Natural killer cell treated with Interleukin-12 subunit alpha and Interleukin-12 subunit beta and Interleukin-15 and Interleukin-18, amount 100 ng/mL, for 72 hours (primary cell): ENCODE measurements at regions not wholly inside any gene's neighbourhood (a gene's known extent, or its start where the extent isn't known, plus 50 kb on each side); places are given as distances from the start of the nearest gene placed in this dataset.

Experiments
- ATAC-seq, 2 donors: fragments of 150-1000 bp; cut with Tn5 transposase in 1 of 2; sonication (Bioruptor Pico), chemical (Tn5 transposase) in 1 of 2; 2 replicates each; pipeline ENCODE4 v1.10.0; 2021
- DNase-seq: peaks from one replicate; pipeline ENCODE4 v3.0.0; 2022; ENCODE audit warnings: low spot score
- H3K27ac Mint-ChIP-seq, 2 donors: 1 replicate in 1 of 2; 2 replicates in 1 of 2; pipeline ENCODE4 v1.8.0; 2022; ENCODE audit warnings: mixed read lengths in 2 of 2, mild to moderate bottlenecking in 1 of 2, moderate library complexity in 1 of 2
- H3K27me3 Mint-ChIP-seq, 2 donors: 1 replicate in 1 of 2; 2 replicates in 1 of 2; pipeline ENCODE4 v1.8.0; 2022; ENCODE audit warnings: mixed read lengths in 2 of 2
- H3K36me3 Mint-ChIP-seq: one replicate; pipeline ENCODE4 v1.8.0; 2022; ENCODE audit warnings: mixed read lengths
- H3K4me1 Mint-ChIP-seq, 2 donors: 1 replicate in 1 of 2; 2 replicates in 1 of 2; pipeline ENCODE4 v1.8.0; 2022; ENCODE audit warnings: low read depth in 2 of 2, mixed read lengths in 2 of 2, mild to moderate bottlenecking in 1 of 2
- H3K4me3 Mint-ChIP-seq: one replicate; pipeline ENCODE4 v1.8.0; 2022; ENCODE audit warnings: mixed read lengths
- H3K9me3 Mint-ChIP-seq: 2 replicates; pipeline ENCODE4 v1.8.0; 2022; ENCODE audit warnings: mixed read lengths

DNA sequence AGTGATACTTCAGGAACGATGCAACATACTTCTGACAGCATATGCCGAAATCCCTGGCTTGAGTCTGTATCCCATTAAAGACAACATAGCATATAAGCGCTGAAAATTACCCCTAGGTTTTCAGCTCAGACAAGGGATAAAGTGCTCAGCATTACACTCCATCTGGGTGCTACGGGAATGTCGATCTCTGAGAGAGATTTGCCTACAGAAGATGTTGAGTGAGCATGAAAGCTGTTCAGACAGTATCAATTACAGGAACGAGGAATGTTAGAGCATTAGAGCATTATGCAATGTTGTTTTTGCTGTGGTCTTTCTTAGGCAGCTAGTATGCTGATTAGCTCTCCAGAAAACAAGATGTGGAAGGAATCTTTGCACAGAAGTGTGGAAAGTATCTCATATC, 484.5 kb downstream of the LIG4 start:
- ATAC-seq: no peak
- H3K9me3 Mint-ChIP-seq: no peaks in the 10 kb centered on the region
- no peak for DNase-seq
- no peaks in the 10 kb centered on the region for H3K4me1 Mint-ChIP-seq
- no peaks in the 10 kb centered on the region for H3K27me3 Mint-ChIP-seq
- no peak overlapping the region for H3K27ac Mint-ChIP-seq
- no peak overlapping the region for H3K4me3 Mint-ChIP-seq
- no peaks in the 10 kb centered on the region for H3K36me3 Mint-ChIP-seq

DNA sequence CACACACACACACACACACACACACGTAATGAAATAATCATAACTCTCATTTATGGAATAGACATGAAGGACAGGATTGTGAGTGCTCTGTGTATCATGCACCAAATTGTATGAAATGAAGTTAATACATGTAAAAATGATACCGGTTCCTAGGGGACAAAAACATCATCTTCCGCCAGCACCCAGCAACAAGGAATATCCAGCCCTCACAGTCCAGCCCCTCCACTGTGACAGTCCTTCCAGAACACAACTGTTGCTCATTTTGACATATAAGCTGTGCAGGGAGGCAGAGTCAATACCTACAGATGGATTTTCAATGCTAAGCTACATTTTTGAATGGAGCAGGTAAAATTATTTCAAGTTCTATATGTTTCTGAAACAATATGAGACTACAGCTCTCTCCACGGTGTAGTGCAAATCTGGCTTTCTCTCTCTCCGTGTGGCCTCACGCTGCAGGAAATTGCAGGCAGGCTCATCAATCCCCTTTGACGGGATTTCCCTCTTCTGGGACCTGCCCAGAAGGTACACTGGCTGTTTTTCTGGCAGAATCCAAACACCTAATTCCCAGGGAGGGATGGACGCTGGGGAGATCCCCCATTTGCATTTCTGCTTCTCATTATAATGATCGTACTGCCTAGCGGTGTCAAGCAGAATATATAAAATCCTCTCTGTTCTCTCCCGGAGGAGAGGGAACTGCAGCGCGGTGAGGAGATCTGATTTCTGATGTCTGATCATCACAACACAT, 494.0 kb downstream of the LIG4 start:
- Mint-ChIP-seq H3K9me3 (peaks cover 19% of the 10 kb centered on the region), H3K27ac (no peak overlapping the region)
- no peak for ATAC-seq

DNA sequence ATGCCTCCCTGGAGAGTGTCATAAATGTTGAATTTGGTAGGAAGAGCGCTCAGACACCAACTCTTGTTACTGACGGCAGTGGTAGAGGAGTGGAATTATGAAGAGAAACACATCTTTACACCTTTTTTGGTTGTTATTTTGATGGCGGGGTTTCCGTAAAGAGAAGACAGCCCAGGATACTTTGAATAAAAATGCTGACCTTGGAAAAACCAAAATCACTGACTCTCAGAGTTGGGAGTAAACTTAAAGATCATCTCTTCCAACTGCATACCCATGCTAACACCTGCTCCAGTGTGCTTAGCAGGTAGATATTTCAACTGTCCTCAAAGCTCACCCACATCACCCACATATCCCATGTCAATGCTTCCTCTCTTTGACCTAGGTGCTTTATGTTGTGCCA, 498.6 kb downstream of the LIG4 start:
- no peaks in the 10 kb centered on the region for H3K36me3 Mint-ChIP-seq
- no peak for ATAC-seq
- no peak overlapping the region for H3K27ac Mint-ChIP-seq
- no peak overlapping the region for H3K4me3 Mint-ChIP-seq
- H3K27me3 Mint-ChIP-seq: no peaks in the 10 kb centered on the region
- peaks cover 18% of the 10 kb centered on the region for H3K9me3 Mint-ChIP-seq
- no peak for DNase-seq
- H3K4me1 Mint-ChIP-seq: no peaks in the 10 kb centered on the region

More for the DNA sequence above, 494.0 kb downstream of the LIG4 start:
- no peak overlapping the region for H3K4me3 Mint-ChIP-seq
- H3K4me1 Mint-ChIP-seq: no peaks in the 10 kb centered on the region
- H3K27me3 Mint-ChIP-seq: no peaks in the 10 kb centered on the region
- DNase-seq: no peak
- H3K36me3 Mint-ChIP-seq: no peaks in the 10 kb centered on the region

- Mint-ChIP-seq H3K9me3 (peaks cover 18% of the 10 kb centered on the region), H3K4me3 (no peak overlapping the region), H3K27me3 (no peaks in the 10 kb centered on the region), H3K4me1 (no peaks in the 10 kb centered on the region), H3K36me3 (no peaks in the 10 kb centered on the region), H3K27ac (no peak overlapping the region)
- ATAC-seq: no peak
- no peak for DNase-seq
Observed at GRCh38 chr13:107716241-107716640, 499.1 kb downstream of the LIG4 start.

DNA sequence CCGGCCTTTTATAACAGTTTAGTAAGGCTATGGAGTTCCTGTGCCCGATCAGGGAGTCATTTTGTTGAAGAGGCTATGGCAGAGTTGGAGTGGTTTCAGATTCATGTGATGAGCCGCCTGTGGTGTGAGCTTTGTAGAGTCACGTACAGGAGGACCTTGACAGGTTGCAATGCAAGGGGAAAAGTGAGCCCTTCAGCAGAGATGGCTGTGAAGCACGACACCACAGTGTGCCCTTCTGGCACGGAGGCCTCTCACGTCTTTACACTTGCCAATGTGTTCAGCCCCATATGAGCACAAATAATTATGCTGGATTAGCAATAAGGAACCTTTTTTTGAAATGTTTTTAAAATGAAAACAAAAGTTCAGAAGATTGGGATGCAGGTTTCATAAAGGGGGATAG, 499.8 kb downstream of the LIG4 start:
- no peaks in the 10 kb centered on the region for H3K4me1 Mint-ChIP-seq
- H3K27me3 Mint-ChIP-seq: no peaks in the 10 kb centered on the region
- no peak overlapping the region for H3K27ac Mint-ChIP-seq
- ATAC-seq (no peak), DNase-seq (no peak)
- H3K9me3 Mint-ChIP-seq: peaks cover 18% of the 10 kb centered on the region
- H3K36me3 Mint-ChIP-seq: no peaks in the 10 kb centered on the region
- no peak overlapping the region for H3K4me3 Mint-ChIP-seq

DNA sequence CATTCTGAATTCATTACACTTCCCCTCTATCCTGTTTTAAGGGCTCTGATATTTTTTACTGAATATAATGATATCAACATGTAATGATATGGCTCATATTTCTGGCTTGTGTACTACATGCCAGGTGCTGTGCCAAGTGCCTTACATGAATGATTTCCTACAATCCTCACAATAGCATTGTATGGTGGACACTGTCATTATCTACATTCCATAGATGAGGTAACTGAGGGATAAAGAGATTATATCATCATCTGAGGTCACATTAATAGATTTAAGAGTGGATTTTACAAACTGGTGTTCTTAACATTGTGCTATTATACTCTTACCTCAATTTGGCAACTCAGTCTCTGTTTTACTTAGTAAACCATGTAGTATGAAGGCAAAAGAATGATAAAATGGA, 502.0 kb downstream of the LIG4 start:
- no peak overlapping the region for H3K27ac Mint-ChIP-seq
- no peaks in the 10 kb centered on the region for H3K4me1 Mint-ChIP-seq
- DNase-seq (no peak), ATAC-seq (no peak)
- H3K36me3 Mint-ChIP-seq: no peaks in the 10 kb centered on the region
- no peaks in the 10 kb centered on the region for H3K27me3 Mint-ChIP-seq
- H3K9me3 Mint-ChIP-seq: peaks cover 10% of the 10 kb centered on the region
- no peak overlapping the region for H3K4me3 Mint-ChIP-seq

DNA sequence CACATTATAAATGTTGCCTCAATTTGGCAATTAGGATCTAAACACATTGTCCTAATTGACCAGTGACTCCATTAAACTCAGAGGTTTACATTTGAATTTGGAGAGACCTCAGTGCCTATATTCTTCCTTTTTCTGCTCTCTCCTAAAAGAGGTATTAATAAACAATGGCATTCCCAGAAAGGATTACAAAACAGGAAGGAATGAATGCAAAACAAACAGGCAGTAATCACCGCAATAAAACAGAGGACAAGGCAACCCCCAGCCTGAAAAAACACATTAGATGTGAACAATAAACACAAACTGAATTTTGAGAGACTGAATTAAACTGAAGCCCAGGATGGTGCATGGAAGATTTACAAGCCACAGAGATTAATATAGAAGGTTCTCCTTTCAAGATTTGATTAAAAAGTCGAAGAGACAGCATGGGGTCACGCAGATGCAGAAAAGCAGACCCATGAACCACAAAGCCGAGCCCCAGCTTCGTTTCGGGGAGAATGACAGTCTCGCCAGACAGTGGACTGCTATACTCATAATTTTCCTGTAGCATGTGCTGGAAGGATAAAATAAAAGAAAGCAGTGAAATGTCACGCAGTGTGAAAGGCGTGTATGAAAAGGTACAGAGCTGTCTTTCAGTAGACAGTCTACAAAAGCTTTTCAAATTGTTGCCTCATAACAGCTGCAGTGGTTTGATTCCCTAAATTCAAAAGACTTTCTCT, 503.0 kb downstream of the LIG4 start:
- Mint-ChIP-seq H3K27ac (no peak overlapping the region), H3K4me3 (no peak overlapping the region), H3K9me3 (peaks cover 3% of the 10 kb centered on the region), H3K27me3 (no peaks in the 10 kb centered on the region), H3K4me1 (no peaks in the 10 kb centered on the region), H3K36me3 (no peaks in the 10 kb centered on the region)
- DNase-seq (no peak), ATAC-seq (no peak)

GRCh38 chr13:107690181-107690580, 525.2 kb downstream of the LIG4 start:
- Mint-ChIP-seq H3K36me3 (no peaks in the 10 kb centered on the region), H3K4me1 (no peaks in the 10 kb centered on the region), H3K9me3 (peaks cover 5% of the 10 kb centered on the region), H3K27me3 (no peaks in the 10 kb centered on the region), H3K27ac (no peak overlapping the region), H3K4me3 (no peak overlapping the region)
- DNase-seq: no peak
- no peak for ATAC-seq

- H3K36me3 Mint-ChIP-seq: no peaks in the 10 kb centered on the region
- H3K27ac Mint-ChIP-seq: no peak overlapping the region
- peaks cover 9% of the 10 kb centered on the region for H3K9me3 Mint-ChIP-seq
- H3K4me1 Mint-ChIP-seq: no peaks in the 10 kb centered on the region
- no peak overlapping the region for H3K4me3 Mint-ChIP-seq
- H3K27me3 Mint-ChIP-seq: no peaks in the 10 kb centered on the region
- no peak for DNase-seq
- no peak for ATAC-seq
Observed at GRCh38 chr13:107685876-107686275, 529.5 kb downstream of the LIG4 start.

GRCh38 chr13:107681600-107681999, 533.7 kb downstream of the LIG4 start:
- Mint-ChIP-seq H3K4me3 (no peak overlapping the region), H3K4me1 (no peaks in the 10 kb centered on the region), H3K27ac (no peak overlapping the region), H3K27me3 (no peaks in the 10 kb centered on the region), H3K9me3 (peaks cover 9% of the 10 kb centered on the region), H3K36me3 (no peaks in the 10 kb centered on the region)
- DNase-seq (no peak), ATAC-seq (no peak)

DNA sequence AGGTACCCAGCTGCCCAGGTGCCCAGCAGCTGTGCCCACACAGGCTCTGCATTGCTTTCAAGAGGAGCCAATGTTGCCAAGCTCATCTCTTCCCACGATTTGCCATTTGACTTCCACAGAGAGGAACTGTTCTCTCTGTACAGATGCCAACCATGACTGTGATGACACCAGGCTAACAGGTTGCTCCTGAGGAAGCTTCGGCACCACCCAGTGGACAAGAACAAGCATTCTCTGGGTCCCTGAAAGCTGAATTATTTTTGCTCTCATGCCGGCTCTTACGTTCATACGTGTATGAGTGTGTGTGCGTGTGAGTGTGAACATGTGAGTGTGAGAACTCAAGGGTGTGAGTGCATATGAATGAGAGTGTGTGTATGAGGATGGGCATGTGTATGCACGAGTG, 535.2 kb downstream of the LIG4 start:
- H3K27ac Mint-ChIP-seq: no peak overlapping the region
- ATAC-seq (peak in 1 of 2 donors; percentile 9), DNase-seq (no peak)
- H3K9me3 Mint-ChIP-seq: peaks cover 4% of the 10 kb centered on the region
- no peaks in the 10 kb centered on the region for H3K36me3 Mint-ChIP-seq
- H3K27me3 Mint-ChIP-seq: no peaks in the 10 kb centered on the region
- H3K4me1 Mint-ChIP-seq: no peaks in the 10 kb centered on the region
- H3K4me3 Mint-ChIP-seq: no peak overlapping the region

GRCh38 chr13:107678075-107678689, 537.2 kb downstream of the LIG4 start:
- DNase-seq (no peak), ATAC-seq (no peak)
- H3K27ac Mint-ChIP-seq: no peak overlapping the region
- no peaks in the 10 kb centered on the region for H3K36me3 Mint-ChIP-seq
- H3K4me3 Mint-ChIP-seq: no peak overlapping the region
- peaks cover 4% of the 10 kb centered on the region for H3K9me3 Mint-ChIP-seq
- no peaks in the 10 kb centered on the region for H3K4me1 Mint-ChIP-seq
- no peaks in the 10 kb centered on the region for H3K27me3 Mint-ChIP-seq

DNA sequence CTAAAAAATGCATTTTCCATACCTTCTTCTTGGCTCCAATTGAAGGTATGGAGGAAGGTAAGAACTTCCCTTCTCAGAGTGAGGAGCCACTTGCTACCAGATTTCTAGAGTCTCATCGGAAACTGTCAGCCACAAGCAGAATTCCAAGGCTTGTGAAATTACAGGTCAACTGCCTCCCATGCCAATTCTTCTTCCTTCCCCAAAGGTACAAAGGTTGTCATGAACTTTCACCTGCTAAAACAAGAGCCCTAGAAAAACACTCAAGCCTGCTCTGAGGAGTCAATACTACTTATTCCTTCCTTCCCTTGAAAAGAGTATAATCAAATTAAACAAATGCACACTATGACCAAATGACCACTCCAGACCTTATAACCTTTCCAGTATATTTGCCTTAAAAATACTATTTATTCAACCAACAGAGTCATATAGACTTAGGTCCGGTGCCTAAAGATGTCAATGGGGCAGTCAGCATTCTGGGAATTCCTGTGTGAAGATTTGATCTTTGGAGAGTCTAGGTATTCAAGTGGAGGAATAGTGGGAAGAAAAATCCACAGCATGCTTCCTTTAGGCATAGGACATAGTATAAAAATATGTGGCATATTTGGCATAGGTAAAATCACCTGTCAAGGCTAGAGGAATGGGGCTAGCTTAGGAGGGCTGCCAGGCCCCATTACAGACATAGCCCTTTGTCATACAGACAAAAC, 539.3 kb downstream of the LIG4 start:
- Mint-ChIP-seq H3K27me3 (no peaks in the 10 kb centered on the region), H3K4me3 (no peak overlapping the region), H3K9me3 (no peaks in the 10 kb centered on the region), H3K27ac (no peak overlapping the region), H3K36me3 (no peaks in the 10 kb centered on the region), H3K4me1 (no peaks in the 10 kb centered on the region)
- no peak for DNase-seq
- no peak for ATAC-seq
